ENCODE measurements at regions not wholly inside any gene's neighbourhood (a gene's known extent, or its start where the extent isn't known, plus 50 kb on each side); places are given as distances from the start of the nearest gene placed in this dataset.

DNA sequence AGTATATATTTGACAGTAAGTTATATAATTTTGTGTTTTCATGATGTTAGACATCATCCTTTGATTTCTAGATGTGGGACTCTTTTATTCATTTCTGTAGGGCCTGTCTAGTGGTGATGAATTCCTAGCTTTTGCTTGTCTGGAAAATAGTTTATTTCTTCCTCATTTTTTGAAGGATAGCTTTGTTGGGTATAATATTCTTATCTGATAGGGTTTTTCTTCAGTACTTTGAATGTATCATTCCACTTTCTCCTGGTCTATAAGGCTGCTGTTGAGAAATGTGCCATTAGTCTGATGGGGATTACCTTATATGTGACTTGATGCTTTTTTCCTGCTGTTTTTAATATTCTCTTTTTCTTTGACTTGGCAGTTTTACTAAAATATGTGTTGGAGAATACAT lies 1104.5 kb downstream of the FAT4 start:
- Mint-ChIP-seq H3K4me3 (no peak overlapping the region), H3K27me3 (no peaks in the 10 kb centered on the region), H3K9me3 (peaks cover 7% of the 10 kb centered on the region), H3K4me1 (no peaks in the 10 kb centered on the region), H3K27ac (no peak overlapping the region), H3K36me3 (ENCODE audit: low read depth) (no peaks in the 10 kb centered on the region)
- ATAC-seq (replicated peaks) = no peak

DNA sequence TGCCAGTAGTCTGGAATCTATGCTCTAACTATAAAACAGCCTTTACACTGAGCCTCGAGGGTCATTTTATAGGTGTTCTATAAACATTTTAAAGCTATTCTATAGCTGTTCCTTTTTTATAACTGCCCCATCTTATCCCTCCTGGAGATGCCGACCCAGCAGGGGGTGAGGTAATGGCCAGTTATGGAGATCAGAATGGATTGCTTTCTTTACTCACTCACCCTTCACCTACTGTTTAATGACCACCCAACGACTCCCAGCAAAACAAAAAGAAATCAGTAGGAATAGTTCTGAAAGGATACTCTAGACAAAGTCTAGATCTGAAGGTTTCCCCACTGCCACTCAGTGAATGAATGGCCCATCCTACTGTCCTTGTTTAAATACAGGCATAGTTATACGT lies 1113.1 kb downstream of the FAT4 start:
- ATAC-seq (replicated peaks) = no peak
- Mint-ChIP-seq H3K27me3 (no peaks in the 10 kb centered on the region), H3K36me3 (ENCODE audit: low read depth) (no peaks in the 10 kb centered on the region), H3K27ac (no peak overlapping the region), H3K4me3 (no peak overlapping the region), H3K9me3 (peaks cover 7% of the 10 kb centered on the region), H3K4me1 (no peaks in the 10 kb centered on the region)

DNA sequence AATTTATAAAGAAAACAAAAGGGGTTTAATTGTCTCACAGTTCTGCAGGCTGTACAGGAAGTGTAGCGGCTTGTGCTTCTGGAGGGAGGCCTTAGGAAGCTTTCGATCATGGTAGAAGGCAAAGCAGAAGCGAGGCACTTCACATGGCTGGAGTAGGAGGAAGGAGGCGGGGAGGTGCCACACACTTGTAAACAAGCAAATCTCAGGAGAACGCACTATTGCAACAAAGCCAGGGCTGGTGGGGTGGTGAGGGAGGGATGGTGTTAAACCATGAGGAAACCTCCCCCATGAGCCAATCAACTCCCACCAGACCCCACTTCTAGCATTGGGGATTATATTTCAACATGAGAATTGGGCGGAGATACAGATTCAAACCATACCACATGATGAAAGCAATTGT lies 1116.3 kb downstream of the FAT4 start:
- no peak for ATAC-seq (replicated peaks)
- Mint-ChIP-seq H3K36me3 (ENCODE audit: low read depth) (no peaks in the 10 kb centered on the region), H3K4me1 (no peaks in the 10 kb centered on the region), H3K27me3 (no peaks in the 10 kb centered on the region), H3K4me3 (no peak overlapping the region), H3K9me3 (peaks cover 4% of the 10 kb centered on the region), H3K27ac (no peak overlapping the region)

DNA sequence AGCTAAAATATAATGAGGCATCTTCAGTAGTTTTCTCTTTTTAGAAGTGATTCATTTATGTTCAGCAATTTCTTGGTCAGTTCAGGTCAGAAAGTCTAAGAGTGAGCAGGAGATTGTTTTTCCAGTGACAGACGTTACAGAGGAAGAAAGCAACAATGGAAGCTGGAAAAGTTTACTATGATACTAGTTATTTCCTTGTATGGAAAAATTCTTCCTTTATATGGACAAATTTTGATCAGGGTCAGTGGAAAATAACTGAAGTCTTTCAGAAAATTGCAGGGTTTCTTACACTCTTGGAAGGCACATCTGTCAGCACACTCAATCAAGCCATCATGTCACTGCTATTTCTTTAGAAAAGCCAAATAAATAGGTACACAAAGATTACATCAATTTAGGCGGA lies 1120.7 kb downstream of the FAT4 start:
- H3K27ac Mint-ChIP-seq = no peak overlapping the region
- no peaks in the 10 kb centered on the region for H3K4me1 Mint-ChIP-seq
- no peak overlapping the region for H3K4me3 Mint-ChIP-seq

DNA sequence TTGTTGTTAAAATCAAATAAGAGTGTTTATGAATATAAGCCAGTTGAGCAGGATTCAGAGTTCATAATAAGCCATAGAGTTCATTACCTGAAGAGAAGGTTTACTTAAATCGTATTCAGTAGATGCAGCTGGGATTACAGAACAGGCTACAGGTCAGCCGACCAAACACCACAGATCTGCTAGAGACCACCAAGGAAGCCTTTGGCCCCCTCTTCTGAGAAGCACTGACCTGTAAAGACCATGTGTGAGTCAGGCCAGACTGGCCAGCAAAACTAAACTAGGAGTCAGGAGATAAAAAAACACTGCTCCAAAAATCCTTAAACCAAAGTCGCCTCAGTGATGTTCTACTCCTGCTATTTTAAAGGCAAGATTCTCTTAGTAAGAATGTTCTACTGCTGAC lies 1125.5 kb downstream of the FAT4 start:
- Mint-ChIP-seq H3K4me1 (no peaks in the 10 kb centered on the region), H3K27me3 (no peaks in the 10 kb centered on the region), H3K27ac (no peak overlapping the region), H3K4me3 (no peak overlapping the region), H3K36me3 (ENCODE audit: low read depth) (no peaks in the 10 kb centered on the region), H3K9me3 (peaks cover 10% of the 10 kb centered on the region)
- no peak for ATAC-seq (replicated peaks)

More for the DNA sequence above, 1120.7 kb downstream of the FAT4 start:
- Mint-ChIP-seq H3K36me3 (ENCODE audit: low read depth) (no peaks in the 10 kb centered on the region), H3K9me3 (peaks cover 5% of the 10 kb centered on the region), H3K27me3 (no peaks in the 10 kb centered on the region)
- no peak for ATAC-seq (replicated peaks)

DNA sequence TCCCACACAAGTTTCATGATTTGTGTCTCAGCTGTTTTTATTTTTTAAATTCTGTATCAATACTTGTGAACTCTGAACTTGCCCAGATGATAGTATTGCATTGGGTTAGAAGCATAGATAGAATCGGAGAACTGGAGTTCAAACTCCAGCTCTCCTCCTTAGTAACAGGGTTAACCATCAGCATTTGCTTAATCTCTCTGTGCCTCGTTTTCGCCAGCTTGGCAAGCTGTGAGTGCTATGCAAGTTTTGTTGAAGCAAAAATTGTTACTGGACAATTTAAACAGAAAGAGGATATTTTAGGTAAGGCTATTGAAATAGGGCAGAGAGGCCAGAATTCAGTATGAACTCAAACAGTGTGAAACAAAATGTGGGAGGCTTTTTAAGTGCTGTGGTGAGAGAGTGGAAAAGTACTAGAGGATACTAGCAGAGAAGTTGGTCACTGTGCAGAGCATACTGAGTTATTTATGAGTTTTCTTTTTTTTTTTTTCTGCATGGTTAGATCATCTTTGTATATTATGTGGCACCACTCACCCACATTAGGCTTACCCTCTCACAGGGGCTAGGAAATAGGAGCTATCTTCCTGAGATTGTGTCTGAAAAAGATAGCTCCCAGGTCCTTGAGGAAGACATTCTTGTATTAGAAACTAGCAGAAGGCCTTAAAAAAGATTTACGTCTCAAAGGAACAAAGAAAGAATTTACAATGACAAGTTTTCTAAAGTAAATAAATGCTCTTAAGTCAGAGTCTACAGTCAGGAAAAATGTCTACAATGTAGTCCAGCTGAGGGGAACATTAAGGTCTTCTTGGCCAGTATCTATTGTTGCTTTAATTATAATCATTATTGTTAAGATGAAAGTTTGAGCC lies 1126.6 kb downstream of the FAT4 start:
- H3K4me3 Mint-ChIP-seq = no peak overlapping the region
- peaks cover 10% of the 10 kb centered on the region for H3K9me3 Mint-ChIP-seq
- H3K27me3 Mint-ChIP-seq = no peaks in the 10 kb centered on the region
- H3K27ac Mint-ChIP-seq = no peak overlapping the region
- no peaks in the 10 kb centered on the region for H3K36me3 Mint-ChIP-seq (ENCODE audit: low read depth)
- ATAC-seq (replicated peaks) = no peak
- H3K4me1 Mint-ChIP-seq = no peaks in the 10 kb centered on the region

DNA sequence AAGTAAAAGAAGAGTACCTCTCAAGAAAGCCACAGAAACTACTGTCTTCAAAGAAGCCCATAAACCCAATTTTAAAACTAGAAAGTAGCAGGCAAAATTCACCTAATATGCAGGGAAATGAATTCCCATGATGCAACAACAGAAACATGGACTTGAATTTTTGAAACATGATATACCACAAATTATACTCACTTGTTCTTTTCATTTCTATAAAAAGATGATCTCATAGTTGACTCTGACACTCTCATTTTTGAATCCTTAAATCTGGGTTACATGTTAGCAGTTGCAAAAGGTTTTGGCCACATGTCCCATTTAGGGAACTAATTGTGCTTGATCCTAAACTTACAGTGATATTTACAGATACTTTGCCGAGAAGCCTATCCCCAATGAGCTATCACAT lies 1130.8 kb downstream of the FAT4 start:
- Mint-ChIP-seq H3K4me3 (no peak overlapping the region), H3K27ac (no peak overlapping the region), H3K9me3 (peaks cover 10% of the 10 kb centered on the region), H3K36me3 (ENCODE audit: low read depth) (no peaks in the 10 kb centered on the region), H3K4me1 (no peaks in the 10 kb centered on the region), H3K27me3 (no peaks in the 10 kb centered on the region)
- no peak for ATAC-seq (replicated peaks)

DNA sequence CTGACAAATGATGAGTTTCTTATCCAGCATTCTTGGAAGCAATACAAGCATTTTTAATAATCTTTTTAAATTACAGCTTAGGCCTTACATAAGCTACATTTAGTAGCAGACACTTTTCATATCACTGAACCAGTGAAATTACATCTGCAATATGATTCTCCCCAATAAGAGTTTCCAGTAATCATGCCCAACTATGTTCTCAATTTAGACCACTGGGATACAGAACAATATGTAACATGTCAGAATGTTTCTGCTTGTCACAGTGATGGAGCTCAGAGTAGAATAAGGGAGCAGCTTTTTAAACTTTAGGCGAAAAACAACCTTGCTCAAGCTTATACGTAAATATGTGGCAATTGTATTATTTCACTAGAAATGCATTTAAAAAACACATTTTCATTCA lies 1132.2 kb downstream of the FAT4 start:
- Mint-ChIP-seq H3K27me3 (no peaks in the 10 kb centered on the region), H3K9me3 (peaks cover 10% of the 10 kb centered on the region), H3K36me3 (ENCODE audit: low read depth) (no peaks in the 10 kb centered on the region), H3K4me3 (no peak overlapping the region), H3K27ac (no peak overlapping the region), H3K4me1 (no peaks in the 10 kb centered on the region)
- ATAC-seq (replicated peaks) = no peak

DNA sequence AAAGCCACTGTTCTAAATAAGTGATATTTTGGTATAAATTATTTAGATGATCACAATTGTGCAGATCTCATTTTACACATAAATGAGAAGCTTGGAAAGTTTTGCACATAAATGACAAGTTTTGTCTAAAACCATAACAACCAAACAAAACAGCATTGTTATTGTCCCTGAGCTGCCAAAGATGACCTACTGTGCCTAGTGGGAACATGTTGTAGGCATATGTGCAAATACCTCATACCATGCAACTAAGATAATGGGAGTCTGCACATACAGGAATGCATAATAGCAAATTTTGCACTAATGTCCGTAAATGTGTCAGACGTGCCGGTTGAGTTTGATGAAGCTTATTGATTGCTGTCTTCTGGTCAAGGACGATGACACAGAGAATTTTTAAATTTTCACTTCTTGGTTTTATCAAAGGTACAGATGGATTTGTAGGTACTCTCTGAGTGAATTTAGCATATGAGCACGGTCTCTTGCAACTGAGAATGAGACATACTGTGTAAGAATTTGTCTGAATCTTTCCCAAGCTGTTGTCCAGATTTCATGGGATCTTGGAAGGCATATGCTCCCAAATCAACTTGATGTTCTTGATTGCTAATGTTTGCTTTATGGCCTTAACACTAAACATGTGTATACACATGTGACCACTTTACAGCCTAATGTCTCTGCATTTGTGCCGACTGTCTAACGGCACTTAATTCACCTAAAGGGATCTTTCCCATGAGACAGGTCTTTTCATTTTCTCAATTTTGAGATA lies 1133.5 kb downstream of the FAT4 start:
- Mint-ChIP-seq H3K4me3 (no peak overlapping the region), H3K27ac (no peak overlapping the region), H3K4me1 (no peaks in the 10 kb centered on the region), H3K9me3 (peaks cover 10% of the 10 kb centered on the region), H3K36me3 (ENCODE audit: low read depth) (no peaks in the 10 kb centered on the region), H3K27me3 (no peaks in the 10 kb centered on the region)
- ATAC-seq (replicated peaks) = no peak

DNA sequence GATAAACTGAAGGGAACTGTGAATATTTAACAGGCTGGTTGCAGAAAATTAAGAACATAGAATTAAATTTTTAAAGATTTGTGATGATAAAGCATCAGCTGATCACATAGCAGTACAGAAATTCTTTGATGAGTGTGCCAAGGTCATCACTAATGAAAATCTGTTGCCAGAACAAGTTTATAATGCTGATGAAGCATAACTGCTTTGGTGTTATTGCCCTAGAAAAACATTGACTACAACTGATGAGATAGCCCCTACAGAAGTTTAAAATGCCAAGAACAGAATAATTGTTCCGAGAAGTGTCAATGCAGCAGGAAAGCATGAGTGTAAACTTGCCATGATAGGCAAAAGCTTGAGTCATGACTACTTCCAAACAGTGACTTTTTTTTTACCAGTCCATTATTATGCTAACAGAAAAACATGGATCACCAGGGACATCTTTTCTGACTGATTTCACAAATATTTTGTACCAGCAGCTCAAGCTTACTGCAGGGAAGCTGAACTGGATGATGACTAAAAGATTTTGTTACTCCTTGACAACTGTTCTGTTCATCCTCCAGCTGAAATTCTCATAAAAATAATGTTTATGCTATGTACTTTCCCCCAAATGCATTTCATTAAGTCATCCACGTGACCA lies 1136.6 kb downstream of the FAT4 start:
- no peak overlapping the region for H3K27ac Mint-ChIP-seq
- no peaks in the 10 kb centered on the region for H3K4me1 Mint-ChIP-seq
- peaks cover 6% of the 10 kb centered on the region for H3K9me3 Mint-ChIP-seq
- no peaks in the 10 kb centered on the region for H3K27me3 Mint-ChIP-seq
- H3K36me3 Mint-ChIP-seq (ENCODE audit: low read depth) = no peaks in the 10 kb centered on the region
- no peak overlapping the region for H3K4me3 Mint-ChIP-seq
- ATAC-seq (replicated peaks) = no peak

DNA sequence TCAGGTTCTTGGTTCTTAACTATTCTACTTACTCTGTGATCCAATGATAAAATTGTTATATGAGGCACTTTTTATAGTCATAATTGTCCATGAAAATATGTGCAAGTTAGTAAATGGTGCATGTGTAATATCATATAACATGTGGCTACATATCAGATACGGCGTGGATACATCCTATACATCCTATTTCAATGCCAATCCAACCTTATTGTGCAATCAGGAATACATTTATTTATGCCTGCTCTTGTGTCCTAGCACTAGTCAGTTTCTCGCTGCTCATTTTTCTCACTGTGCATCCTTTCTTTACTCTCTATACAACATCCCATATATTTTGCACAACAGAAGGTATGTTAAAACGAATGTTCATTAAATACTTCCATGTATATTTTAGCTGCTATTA lies 1141.1 kb downstream of the FAT4 start:
- Mint-ChIP-seq H3K36me3 (ENCODE audit: low read depth) (no peaks in the 10 kb centered on the region), H3K27ac (no peak overlapping the region), H3K4me1 (no peaks in the 10 kb centered on the region), H3K4me3 (no peak overlapping the region), H3K9me3 (peaks cover 13% of the 10 kb centered on the region), H3K27me3 (no peaks in the 10 kb centered on the region)
- no peak for ATAC-seq (replicated peaks)

DNA sequence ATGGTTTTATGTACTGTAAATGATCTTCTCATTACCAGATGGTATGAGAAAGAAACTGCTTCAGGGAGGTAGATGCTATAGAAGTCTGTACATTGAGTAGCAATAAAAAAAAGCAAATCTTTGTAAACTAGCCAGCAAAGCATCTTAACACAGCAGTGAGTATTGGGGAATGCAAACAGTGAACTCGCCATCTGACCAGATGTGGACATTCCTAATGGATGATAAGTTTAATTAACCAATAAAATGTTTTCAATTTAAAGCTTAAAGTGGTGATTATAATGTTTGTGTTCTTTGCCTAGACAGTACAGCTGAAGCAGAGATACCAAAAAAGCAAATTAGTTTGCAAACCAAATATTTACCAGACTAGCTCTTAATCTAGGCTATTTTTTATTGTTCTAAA lies 1144.2 kb downstream of the FAT4 start:
- no peak overlapping the region for H3K4me3 Mint-ChIP-seq
- no peaks in the 10 kb centered on the region for H3K27me3 Mint-ChIP-seq
- H3K36me3 Mint-ChIP-seq (ENCODE audit: low read depth) = no peaks in the 10 kb centered on the region
- H3K9me3 Mint-ChIP-seq = peaks cover 16% of the 10 kb centered on the region
- H3K4me1 Mint-ChIP-seq = no peaks in the 10 kb centered on the region
- no peak overlapping the region for H3K27ac Mint-ChIP-seq
- ATAC-seq (replicated peaks) = no peak

DNA sequence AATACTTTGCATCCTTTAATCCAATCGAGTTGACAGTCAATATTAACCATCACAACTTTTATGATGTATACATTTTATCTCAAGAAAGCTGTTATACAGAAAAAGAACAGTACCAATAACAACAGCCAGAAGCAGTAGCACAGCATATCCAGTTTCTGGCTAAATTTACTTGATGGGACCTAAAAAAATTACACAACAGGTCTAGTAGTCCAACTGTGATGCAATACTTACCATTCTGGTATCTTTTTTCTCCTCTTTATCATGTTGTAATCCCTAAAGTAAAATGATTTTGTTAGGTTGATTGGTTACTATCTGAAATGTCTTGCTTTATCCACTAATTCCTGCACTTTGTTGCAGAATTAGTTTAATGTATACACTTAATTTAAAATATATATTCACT lies 1150.6 kb downstream of the FAT4 start:
- Mint-ChIP-seq H3K27ac (no peak overlapping the region), H3K4me1 (no peaks in the 10 kb centered on the region), H3K36me3 (ENCODE audit: low read depth) (no peaks in the 10 kb centered on the region), H3K27me3 (no peaks in the 10 kb centered on the region), H3K9me3 (peaks cover 10% of the 10 kb centered on the region), H3K4me3 (no peak overlapping the region)
- no peak for ATAC-seq (replicated peaks)

DNA sequence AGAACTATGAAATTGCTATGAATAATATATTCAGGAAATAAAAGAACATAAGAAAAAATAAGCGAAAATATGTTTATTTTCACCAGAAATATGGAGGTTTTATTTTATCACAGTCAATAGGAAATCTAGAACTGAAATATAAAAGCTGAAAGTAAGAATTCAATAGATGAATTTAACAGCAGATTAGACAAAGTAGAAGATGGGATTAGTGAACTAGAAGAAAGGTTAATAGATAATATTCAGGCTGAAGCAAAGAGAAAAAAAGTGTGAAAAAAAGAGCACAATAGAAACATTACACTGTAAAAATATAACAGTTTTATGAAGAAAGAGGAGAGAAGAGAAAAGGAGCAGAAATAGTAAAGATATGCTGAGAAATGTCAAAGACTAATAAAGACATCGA lies 1152.1 kb downstream of the FAT4 start:
- no peaks in the 10 kb centered on the region for H3K4me1 Mint-ChIP-seq
- no peak overlapping the region for H3K4me3 Mint-ChIP-seq
- H3K27me3 Mint-ChIP-seq = no peaks in the 10 kb centered on the region
- ATAC-seq (replicated peaks) = no peak
- H3K9me3 Mint-ChIP-seq = peaks cover 6% of the 10 kb centered on the region
- H3K36me3 Mint-ChIP-seq (ENCODE audit: low read depth) = no peaks in the 10 kb centered on the region
- H3K27ac Mint-ChIP-seq = no peak overlapping the region

DNA sequence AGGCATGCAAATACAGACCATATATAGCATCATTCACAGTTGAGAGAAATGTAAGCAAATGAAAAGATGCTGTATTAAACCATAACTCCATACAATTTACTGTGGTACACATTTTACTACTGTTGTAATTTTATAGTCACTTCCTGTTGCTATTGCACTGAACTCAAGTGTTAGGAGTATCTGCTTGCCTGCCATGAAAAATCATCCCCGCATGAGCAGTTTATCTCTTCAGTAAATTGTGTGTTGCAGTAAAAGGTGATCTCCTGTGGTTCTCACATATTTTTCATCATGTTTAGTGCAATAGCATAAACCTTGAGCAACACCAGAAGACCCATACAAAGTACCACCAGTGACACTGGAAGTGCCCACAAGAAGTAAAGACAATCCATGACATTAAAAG lies 1153.4 kb downstream of the FAT4 start:
- H3K27me3 Mint-ChIP-seq = no peaks in the 10 kb centered on the region
- H3K36me3 Mint-ChIP-seq (ENCODE audit: low read depth) = no peaks in the 10 kb centered on the region
- no peak overlapping the region for H3K4me3 Mint-ChIP-seq
- ATAC-seq (replicated peaks) = no peak
- no peaks in the 10 kb centered on the region for H3K4me1 Mint-ChIP-seq
- H3K27ac Mint-ChIP-seq = no peak overlapping the region
- H3K9me3 Mint-ChIP-seq = peaks cover 6% of the 10 kb centered on the region
